ENCODE measurements at regions not wholly inside any gene's neighbourhood (a gene's known extent, or its start where the extent isn't known, plus 50 kb on each side); places are given as distances from the start of the nearest gene placed in this dataset.
A peak's percentile ranks its signal among the peaks of the same experiment; 100 is the strongest.

DNA sequence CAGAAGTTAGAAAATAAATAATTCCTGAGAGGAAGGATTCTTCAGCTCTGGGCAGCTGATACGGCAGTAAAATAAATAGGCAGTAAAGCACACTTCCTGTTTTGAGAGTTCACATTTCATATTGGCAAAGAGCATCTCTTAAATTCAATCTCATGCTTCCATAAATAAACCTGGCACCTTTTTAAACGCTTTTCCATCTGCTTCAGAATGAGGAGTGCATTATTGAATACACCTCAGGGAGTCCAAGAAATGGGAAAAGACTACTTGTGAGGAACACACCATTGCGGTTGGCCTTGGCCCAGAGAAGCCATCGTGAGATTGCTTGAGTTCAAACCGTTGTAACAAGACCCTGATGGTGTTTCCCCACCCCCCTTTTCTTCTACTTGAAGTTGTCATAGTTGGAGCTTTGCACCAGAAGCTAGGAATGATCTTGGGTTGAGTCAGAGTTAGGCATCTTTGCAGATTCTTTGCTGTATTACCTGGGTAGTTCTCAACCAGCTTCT, 123.9 kb downstream of the RDH14 start:
- Histone ChIP-seq H3K4me3 (ENCODE audit: low read depth in 1 of 3, low read length in 3 of 3) (no peak overlapping the region), H3K9ac (ENCODE audit: low read depth in 1 of 2, low read length in 2 of 2) (no peak overlapping the region), H3K4me1 (ENCODE audit: control insufficient read depth in 4 of 4, insufficient read depth in 4 of 4, low read length in 3 of 4) (no peaks in the 10 kb centered on the region), H3K27me3 (ENCODE audit: control insufficient read depth in 4 of 4, insufficient read depth in 4 of 4, low read length in 3 of 4) (no peaks in the 10 kb centered on the region), H3K9me3 (ENCODE audit: control insufficient read depth in 4 of 4, low read length in 3 of 4) (peaks cover 0 to 2% (median 0%) of the 10 kb centered on the region in 4 donors), H3K36me3 (ENCODE audit: control insufficient read depth in 4 of 4, insufficient read depth in 3 of 4, low read depth in 1 of 4, low read length in 3 of 4) (no peaks in the 10 kb centered on the region), H3K27ac (ENCODE audit: low read depth in 1 of 2, low read length in 2 of 2) (no peak overlapping the region)
- TF ChIP-seq RXRA (IDR thresholded peaks at IDR 0.05), result no peak
- TF ChIP-seq FOXA1 (IDR thresholded peaks at IDR 0.05), result no peak
- TF ChIP-seq YY1 (IDR thresholded peaks at IDR 0.05), result no peak
- TF ChIP-seq, protein P1, sequence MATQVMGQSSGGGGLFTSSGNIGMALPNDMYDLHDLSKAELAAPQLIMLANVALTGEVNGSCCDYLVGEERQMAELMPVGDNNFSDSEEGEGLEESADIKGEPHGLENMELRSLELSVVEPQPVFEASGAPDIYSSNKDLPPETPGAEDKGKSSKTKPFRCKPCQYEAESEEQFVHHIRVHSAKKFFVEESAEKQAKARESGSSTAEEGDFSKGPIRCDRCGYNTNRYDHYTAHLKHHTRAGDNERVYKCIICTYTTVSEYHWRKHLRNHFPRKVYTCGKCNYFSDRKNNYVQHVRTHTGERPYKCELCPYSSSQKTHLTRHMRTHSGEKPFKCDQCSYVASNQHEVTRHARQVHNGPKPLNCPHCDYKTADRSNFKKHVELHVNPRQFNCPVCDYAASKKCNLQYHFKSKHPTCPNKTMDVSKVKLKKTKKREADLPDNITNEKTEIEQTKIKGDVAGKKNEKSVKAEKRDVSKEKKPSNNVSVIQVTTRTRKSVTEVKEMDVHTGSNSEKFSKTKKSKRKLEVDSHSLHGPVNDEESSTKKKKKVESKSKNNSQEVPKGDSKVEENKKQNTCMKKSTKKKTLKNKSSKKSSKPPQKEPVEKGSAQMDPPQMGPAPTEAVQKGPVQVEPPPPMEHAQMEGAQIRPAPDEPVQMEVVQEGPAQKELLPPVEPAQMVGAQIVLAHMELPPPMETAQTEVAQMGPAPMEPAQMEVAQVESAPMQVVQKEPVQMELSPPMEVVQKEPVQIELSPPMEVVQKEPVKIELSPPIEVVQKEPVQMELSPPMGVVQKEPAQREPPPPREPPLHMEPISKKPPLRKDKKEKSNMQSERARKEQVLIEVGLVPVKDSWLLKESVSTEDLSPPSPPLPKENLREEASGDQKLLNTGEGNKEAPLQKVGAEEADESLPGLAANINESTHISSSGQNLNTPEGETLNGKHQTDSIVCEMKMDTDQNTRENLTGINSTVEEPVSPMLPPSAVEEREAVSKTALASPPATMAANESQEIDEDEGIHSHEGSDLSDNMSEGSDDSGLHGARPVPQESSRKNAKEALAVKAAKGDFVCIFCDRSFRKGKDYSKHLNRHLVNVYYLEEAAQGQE (IDR thresholded peaks at IDR 0.05), result no peak
- TF ChIP-seq FOXA2 (IDR thresholded peaks at IDR 0.05), result no peak
- TF ChIP-seq, protein P2, sequence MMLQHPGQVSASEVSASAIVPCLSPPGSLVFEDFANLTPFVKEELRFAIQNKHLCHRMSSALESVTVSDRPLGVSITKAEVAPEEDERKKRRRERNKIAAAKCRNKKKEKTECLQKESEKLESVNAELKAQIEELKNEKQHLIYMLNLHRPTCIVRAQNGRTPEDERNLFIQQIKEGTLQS (IDR thresholded peaks at IDR 0.05), result no peak
- no peak for TF ChIP-seq GABPA (IDR thresholded peaks at IDR 0.05 in 1 of 2, conservative IDR thresholded peaks at IDR 0.05 in 1 of 2)
- TF ChIP-seq SP1 (IDR thresholded peaks at IDR 0.05), result no peak
- no peak for TF ChIP-seq RAD21 (IDR thresholded peaks at IDR 0.05)
- no peak for TF ChIP-seq JUND (IDR thresholded peaks at IDR 0.05)
- no peak for TF ChIP-seq NR2F2 (IDR thresholded peaks at IDR 0.05)
- TF ChIP-seq, protein P3, sequence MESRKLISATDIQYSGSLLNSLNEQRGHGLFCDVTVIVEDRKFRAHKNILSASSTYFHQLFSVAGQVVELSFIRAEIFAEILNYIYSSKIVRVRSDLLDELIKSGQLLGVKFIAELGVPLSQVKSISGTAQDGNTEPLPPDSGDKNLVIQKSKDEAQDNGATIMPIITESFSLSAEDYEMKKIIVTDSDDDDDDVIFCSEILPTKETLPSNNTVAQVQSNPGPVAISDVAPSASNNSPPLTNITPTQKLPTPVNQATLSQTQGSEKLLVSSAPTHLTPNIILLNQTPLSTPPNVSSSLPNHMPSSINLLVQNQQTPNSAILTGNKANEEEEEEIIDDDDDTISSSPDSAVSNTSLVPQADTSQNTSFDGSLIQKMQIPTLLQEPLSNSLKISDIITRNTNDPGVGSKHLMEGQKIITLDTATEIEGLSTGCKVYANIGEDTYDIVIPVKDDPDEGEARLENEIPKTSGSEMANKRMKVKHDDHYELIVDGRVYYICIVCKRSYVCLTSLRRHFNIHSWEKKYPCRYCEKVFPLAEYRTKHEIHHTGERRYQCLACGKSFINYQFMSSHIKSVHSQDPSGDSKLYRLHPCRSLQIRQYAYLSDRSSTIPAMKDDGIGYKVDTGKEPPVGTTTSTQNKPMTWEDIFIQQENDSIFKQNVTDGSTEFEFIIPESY (IDR thresholded peaks at IDR 0.05), result no peak
- TF ChIP-seq, protein P4, sequence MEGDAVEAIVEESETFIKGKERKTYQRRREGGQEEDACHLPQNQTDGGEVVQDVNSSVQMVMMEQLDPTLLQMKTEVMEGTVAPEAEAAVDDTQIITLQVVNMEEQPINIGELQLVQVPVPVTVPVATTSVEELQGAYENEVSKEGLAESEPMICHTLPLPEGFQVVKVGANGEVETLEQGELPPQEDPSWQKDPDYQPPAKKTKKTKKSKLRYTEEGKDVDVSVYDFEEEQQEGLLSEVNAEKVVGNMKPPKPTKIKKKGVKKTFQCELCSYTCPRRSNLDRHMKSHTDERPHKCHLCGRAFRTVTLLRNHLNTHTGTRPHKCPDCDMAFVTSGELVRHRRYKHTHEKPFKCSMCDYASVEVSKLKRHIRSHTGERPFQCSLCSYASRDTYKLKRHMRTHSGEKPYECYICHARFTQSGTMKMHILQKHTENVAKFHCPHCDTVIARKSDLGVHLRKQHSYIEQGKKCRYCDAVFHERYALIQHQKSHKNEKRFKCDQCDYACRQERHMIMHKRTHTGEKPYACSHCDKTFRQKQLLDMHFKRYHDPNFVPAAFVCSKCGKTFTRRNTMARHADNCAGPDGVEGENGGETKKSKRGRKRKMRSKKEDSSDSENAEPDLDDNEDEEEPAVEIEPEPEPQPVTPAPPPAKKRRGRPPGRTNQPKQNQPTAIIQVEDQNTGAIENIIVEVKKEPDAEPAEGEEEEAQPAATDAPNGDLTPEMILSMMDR (IDR thresholded peaks at IDR 0.05; ENCODE audit: low read depth, low read length, missing input control), result no peak
- DNase-seq (ENCODE audit: low spot score), result no peak
- WGBS, result 56% methylated on average over 5 of the region's 5 CpGs

DNA sequence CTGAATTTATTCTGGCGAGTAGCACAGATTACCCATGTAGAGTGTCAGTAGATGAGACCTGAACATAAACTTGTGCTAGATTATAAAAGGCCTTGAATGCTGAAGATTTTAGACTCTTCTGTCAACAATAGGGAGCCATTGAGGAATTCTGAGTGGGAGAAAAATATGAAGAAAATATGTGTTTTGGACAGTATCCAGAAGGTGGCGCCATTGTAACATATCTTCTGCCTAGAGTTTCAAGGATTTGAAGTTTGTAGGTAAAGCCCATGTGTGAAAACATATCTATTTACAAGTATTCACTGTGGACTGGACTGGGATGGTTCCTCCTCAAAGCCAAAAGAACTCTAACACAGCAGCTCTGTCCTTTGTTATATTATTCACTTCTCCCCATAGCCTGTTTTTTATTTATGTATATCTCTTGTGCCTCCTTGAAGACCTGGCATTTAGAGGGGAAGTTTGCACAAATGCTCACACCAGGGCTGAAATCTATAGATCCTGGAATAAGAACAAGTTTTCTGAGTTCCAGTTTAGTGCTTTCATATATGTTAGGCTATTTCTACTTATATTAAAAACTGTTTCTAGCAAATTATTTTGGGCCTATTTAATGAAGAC, 124.9 kb downstream of the RDH14 start:
- H3K9me3 ChIP-seq (ENCODE audit: control insufficient read depth in 4 of 4, low read length in 3 of 4), result peaks cover 0 to 2% (median 0%) of the 10 kb centered on the region in 4 donors
- no peak overlapping the region for H3K27ac ChIP-seq (ENCODE audit: low read depth in 1 of 2, low read length in 2 of 2)
- TF ChIP-seq HNF4A (conservative IDR thresholded peaks at IDR 0.05) (no peak), EGR1 (IDR thresholded peaks at IDR 0.05; ENCODE audit: low read depth in 2 of 2) (no peak), RAD21 (IDR thresholded peaks at IDR 0.05) (peak; percentile 75 to 78)
- TF ChIP-seq, protein P4 (IDR thresholded peaks at IDR 0.05; ENCODE audit: low read depth, low read length, missing input control), result peak; percentile 47
- H3K4me1 ChIP-seq (ENCODE audit: control insufficient read depth in 4 of 4, insufficient read depth in 4 of 4, low read length in 3 of 4), result no peaks in the 10 kb centered on the region
- no peak overlapping the region for H3K4me3 ChIP-seq (ENCODE audit: low read depth in 1 of 3, low read length in 3 of 3)
- H3K9ac ChIP-seq (ENCODE audit: low read depth in 1 of 2, low read length in 2 of 2), result no peak overlapping the region
- no peaks in the 10 kb centered on the region for H3K27me3 ChIP-seq (ENCODE audit: control insufficient read depth in 4 of 4, insufficient read depth in 4 of 4, low read length in 3 of 4)
- no peak for DNase-seq (ENCODE audit: low spot score)
- H3K36me3 ChIP-seq (ENCODE audit: control insufficient read depth in 4 of 4, insufficient read depth in 3 of 4, low read depth in 1 of 4, low read length in 3 of 4), result no peaks in the 10 kb centered on the region
- 40% methylated on average over 2 of the region's 2 CpGs for WGBS

Data from liver (tissue), 8 donors.